ENCODE measurements at regions not wholly inside any gene's neighbourhood (a gene's known extent, or its start where the extent isn't known, plus 50 kb on each side); places are given as distances from the start of the nearest gene placed in this dataset.

- Histone ChIP-seq H2AK5ac (ENCODE audit: low read depth, low read length) (no peak overlapping the region), H3K4me2 (ENCODE audit: low read depth, low read length) (no peak overlapping the region), H3K14ac (replicated peaks; ENCODE audit: low read depth, low read length) (no peak overlapping the region), H3K18ac (ENCODE audit: low read depth, low read length) (no peak overlapping the region), H3K36me3 (ENCODE audit: control insufficient read depth, insufficient read depth, low read length) (no peaks in the 10 kb centered on the region), H4K20me1 (ENCODE audit: insufficient read depth, low read length) (no peaks in the 10 kb centered on the region), H3K27me3 (ENCODE audit: control insufficient read depth, insufficient read depth, low read length) (peaks cover 19% of the 10 kb centered on the region), H3K4me1 (ENCODE audit: control insufficient read depth, insufficient read depth, low read length) (no peaks in the 10 kb centered on the region), H2AFZ (replicated peaks; ENCODE audit: low read length, poor library complexity) (no peak overlapping the region), H2AK9ac (replicated peaks; ENCODE audit: low read depth, low read length, poor library complexity) (no peak overlapping the region), H2BK120ac (ENCODE audit: low read depth, low read length) (no peak overlapping the region), H3K9me1 (ENCODE audit: insufficient read depth, low read length) (no peaks in the 10 kb centered on the region), H2BK5ac (ENCODE audit: low read depth, low read length, poor library complexity, severe bottlenecking) (no peak overlapping the region), H4K5ac (ENCODE audit: low read depth, low read length) (no peak overlapping the region), H3K79me1 (ENCODE audit: low read depth in 1 of 2, low read length in 2 of 2) (no peaks in the 10 kb centered on the region), H3K4me3 (ENCODE audit: insufficient read depth, low read depth, low read length) (no peak overlapping the region), H3K9me3 (ENCODE audit: control insufficient read depth, insufficient read depth, low read length) (no peaks in the 10 kb centered on the region), H2BK15ac (ENCODE audit: low read depth, low read length) (no peak overlapping the region), H3K27ac (ENCODE audit: insufficient read depth, low read length) (no peak overlapping the region), H3K56ac (ENCODE audit: extremely low read depth, insufficient read depth, low read length) (no peak overlapping the region), H3K23ac (ENCODE audit: low read depth, low read length) (no peak overlapping the region), H3K4ac (ENCODE audit: low read depth, low read length) (no peak overlapping the region), H2BK20ac (ENCODE audit: low read depth, low read length) (no peak overlapping the region), H4K8ac (ENCODE audit: low read depth in 2 of 2, low read length in 2 of 2) (no peak overlapping the region), H4K91ac (ENCODE audit: insufficient read depth, low read depth, low read length) (no peak overlapping the region), H3K9ac (ENCODE audit: low read depth, low read length) (no peak overlapping the region)
- CTCF ChIA-PET, result no interaction called here
- BruUV-seq (replicated peaks), result no TSS peak
- POLR2A ChIA-PET (ENCODE audit: unreplicated experiment), result no interaction called here
- intact Hi-C loops (cut with micrococcal nuclease) (no loop called here), in situ Hi-C loops (cut with MboI; ENCODE audit: low sequenced_read_pairs) (no loop called here), dilution Hi-C loops (cut with HindIII; ENCODE audit: low sequenced_read_pairs, unreplicated experiment) (no loop called here)
- WGBS, 2 experiments (ENCODE audit: extremely low coverage in 2 of 2, insufficient read length in 1 of 2), result 0% methylated on average over 1 of the region's 7 CpGs; no CpG with 5 or more reads in 1 of the 2 experiments
- ATAC-seq (ENCODE audit: low read depth) (no peak), DNase-seq (no peak)
- TF ChIP-seq CHD1 (IDR thresholded peaks at IDR 0.05; ENCODE audit: low read depth, low read length) (no peak), CEBPB (IDR thresholded peaks at IDR 0.05; ENCODE audit: low read depth, low read length) (no peak), USF2 (IDR thresholded peaks at IDR 0.05; ENCODE audit: low read depth, low read length) (no peak), SMC3 (IDR thresholded peaks at IDR 0.05; ENCODE audit: low read depth, low read length) (no peak), MAFK (IDR thresholded peaks at IDR 0.05; ENCODE audit: low read depth, low read length) (no peak), POLR2A (IDR thresholded peaks at IDR 0.05; ENCODE audit: low read depth, low read length) (no peak), CTCF (conservative IDR thresholded peaks at IDR 0.05; ENCODE audit: low read depth, low read length) (no peak), MXI1 (IDR thresholded peaks at IDR 0.05; ENCODE audit: borderline replicate concordance, low read depth, low read length) (no peak), NFE2L2 (IDR thresholded peaks at IDR 0.05; ENCODE audit: low read depth, low read length) (no peak), RAD21 (IDR thresholded peaks at IDR 0.05; ENCODE audit: low read length) (no peak), BHLHE40 (IDR thresholded peaks at IDR 0.05; ENCODE audit: low read depth, low read length) (no peak), ELK1 (IDR thresholded peaks at IDR 0.05; ENCODE audit: borderline replicate concordance, low read depth, low read length) (no peak), RFX5 (IDR thresholded peaks at IDR 0.05; ENCODE audit: low read depth, low read length) (no peak), FOS (IDR thresholded peaks at IDR 0.05; ENCODE audit: low read depth, low read length) (no peak), MAZ (IDR thresholded peaks at IDR 0.05; ENCODE audit: borderline replicate concordance, low read depth, low read length) (no peak), RCOR1 (IDR thresholded peaks at IDR 0.05; ENCODE audit: insufficient replicate concordance, low read length) (no peak)
Observed at GRCh38 chr10:71126432-71126831, 85.9 kb upstream of the UNC5B start.

Measured in IMR-90 (cell line).